AG04449 (cell line): ENCODE measurements at regions not wholly inside any gene's neighbourhood (a gene's known extent, or its start where the extent isn't known, plus 50 kb on each side); places are given as distances from the start of the nearest gene placed in this dataset.

ENCODE experiments used
- CTCF ChIA-PET: fragments of 350-600 bp; formaldehyde crosslinking; extraction: SDS; loops from one replicate; lab custom pipeline; 2021; ENCODE audit warnings: antibody characterized with exemption; lab: Yijun Ruan, JAX
- POLR2A ChIA-PET: fragments of 400-600, 350-600 bp; formaldehyde crosslinking; extraction: SDS; loops from one replicate; lab custom pipeline; 2020; ENCODE audit warnings: antibody characterized with exemption, inconsistent platforms; lab: Yijun Ruan, JAX
- DNase-seq: peaks from one replicate; pipeline ENCODE4 v3.0.0-alpha.2; 2010; ENCODE audit warnings: low read depth, low spot score
- H3K4me3 ChIP-seq: 2 replicates; pipeline ENCODE4 v1.5.1; 2011; ENCODE audit warnings: low read depth, mild to moderate bottlenecking, control low read depth, low read length
- CTCF ChIP-seq: IDR thresholded peaks from one replicate; pipeline ENCODE4 v1.5.1; 2011; ENCODE audit warnings: mild to moderate bottlenecking, moderate library complexity, low read length, control low read depth, inconsistent platforms; ENCODE audit not compliant: insufficient read depth; ENCODE audit errors: missing control alignments

GRCh38 chr6:169983651-169984050 is 232.2 kb downstream of the ERMARD start:
- no peak for DNase-seq
- TF ChIP-seq CTCF, result no peak
- ChIA-PET CTCF (no interaction called here), POLR2A (no interaction called here)
- no peak overlapping the region for H3K4me3 ChIP-seq

- TF ChIP-seq CTCF, result no peak
- DNase-seq, result no peak
- POLR2A ChIA-PET, result no interaction called here
- H3K4me3 ChIP-seq, result no peak overlapping the region
- CTCF ChIA-PET, result no interaction called here
Measured at GRCh38 chr6:169982461-169983386, 231.3 kb downstream of the ERMARD start.

- POLR2A ChIA-PET, result no interaction called here
- CTCF ChIA-PET, result no interaction called here
- no peak overlapping the region for H3K4me3 ChIP-seq
- DNase-seq, result no peak
- TF ChIP-seq CTCF, result no peak
Measured at GRCh38 chr6:169981969-169982368, 230.5 kb downstream of the ERMARD start.

- POLR2A ChIA-PET, result no interaction called here
- TF ChIP-seq CTCF, result no peak
- no peak overlapping the region for H3K4me3 ChIP-seq
- CTCF ChIA-PET, result no interaction called here
- DNase-seq, result no peak
Measured at GRCh38 chr6:169981568-169981967, 230.1 kb downstream of the ERMARD start.

GRCh38 chr6:169980826-169981450 is 229.5 kb downstream of the ERMARD start:
- no peak overlapping the region for H3K4me3 ChIP-seq
- DNase-seq, result no peak
- CTCF ChIA-PET, result no interaction called here
- POLR2A ChIA-PET, result no interaction called here
- TF ChIP-seq CTCF, result no peak

GRCh38 chr6:169979873-169980432 is 228.5 kb downstream of the ERMARD start:
- H3K4me3 ChIP-seq, result no peak overlapping the region
- no peak for DNase-seq
- no peak for TF ChIP-seq CTCF
- ChIA-PET CTCF (no interaction called here), POLR2A (interaction anchor here (0.6 kb wide), 1 partner anchor 560 kb away, joined by 3 read pairs; no protein-coding TSS in a partner anchor)
